SHP77 (cell line): ENCODE measurements at regions not wholly inside any gene's neighbourhood (a gene's known extent, or its start where the extent isn't known, plus 50 kb on each side); places are given as distances from the start of the nearest gene placed in this dataset.
"Not testable (repeated sequence)": the region's sequence is repeated elsewhere in the genome, so short reads cannot be mapped to it uniquely, and the experiment has no call there.

Experiments
- DNase-seq, 2 experiments: peaks; one replicate each; lab custom pipeline; 2025; lab: John Stamatoyannopoulos, UW

GRCh38 chr16:25637236-25637635, 54.5 kb upstream of the HS3ST4 start:
- DNase-seq = no peak

GRCh38 chr16:25636662-25637061, 55.1 kb upstream of the HS3ST4 start:
- DNase-seq = no peak

- no peak for DNase-seq
Observed at GRCh38 chr16:25635454-25635853, 56.3 kb upstream of the HS3ST4 start.

GRCh38 chr16:25633549-25633948, 58.2 kb upstream of the HS3ST4 start:
- no peak for DNase-seq

- no peak for DNase-seq
Observed at GRCh38 chr16:25628766-25629165, 63.0 kb upstream of the HS3ST4 start.

- DNase-seq = no peak
Observed at GRCh38 chr16:25627641-25628040, 64.1 kb upstream of the HS3ST4 start.

- no peak for DNase-seq
Observed at GRCh38 chr16:25626172-25626571, 65.6 kb upstream of the HS3ST4 start.

GRCh38 chr16:25625620-25626019, 66.1 kb upstream of the HS3ST4 start:
- DNase-seq = no peak

- no peak for DNase-seq
Observed at GRCh38 chr16:25614716-25615265, 77.0 kb upstream of the HS3ST4 start.

- no peak for DNase-seq
Observed at GRCh38 chr16:25613931-25614330, 77.8 kb upstream of the HS3ST4 start.

GRCh38 chr16:25608002-25608401, 83.8 kb upstream of the HS3ST4 start:
- no peak for DNase-seq

GRCh38 chr16:25606069-25606468, 85.7 kb upstream of the HS3ST4 start:
- no peak for DNase-seq

- no peak for DNase-seq
Observed at GRCh38 chr16:25605381-25605780, 86.4 kb upstream of the HS3ST4 start.

- not testable (repeated sequence) for DNase-seq
Observed at GRCh38 chr16:25601306-25601705, 90.5 kb upstream of the HS3ST4 start.

GRCh38 chr16:25596194-25596593, 95.6 kb upstream of the HS3ST4 start:
- DNase-seq = no peak

GRCh38 chr16:25593260-25593659, 98.5 kb upstream of the HS3ST4 start:
- DNase-seq = no peak

- DNase-seq = no peak
Observed at GRCh38 chr16:25587783-25588182, 104.0 kb upstream of the HS3ST4 start.

GRCh38 chr16:25586826-25587225, 104.9 kb upstream of the HS3ST4 start:
- no peak for DNase-seq

GRCh38 chr16:25585526-25585925, 106.2 kb upstream of the HS3ST4 start:
- no peak for DNase-seq

- DNase-seq = peak in 1 of 2 experiments; percentile 4
Observed at GRCh38 chr16:25580041-25580440, 111.7 kb upstream of the HS3ST4 start.

GRCh38 chr16:25575363-25575762, 116.4 kb upstream of the HS3ST4 start:
- DNase-seq = no peak

- no peak for DNase-seq
Observed at GRCh38 chr16:25571712-25572111, 120.0 kb upstream of the HS3ST4 start.

- DNase-seq = no peak
Observed at GRCh38 chr16:25570131-25570530, 121.6 kb upstream of the HS3ST4 start.

- DNase-seq = no peak
Observed at GRCh38 chr16:25568991-25569390, 122.8 kb upstream of the HS3ST4 start.

- no peak for DNase-seq
Observed at GRCh38 chr16:25566183-25566582, 125.6 kb upstream of the HS3ST4 start.
